DND-41 (cell line): ENCODE measurements at regions not wholly inside any gene's neighbourhood (a gene's known extent, or its start where the extent isn't known, plus 50 kb on each side); places are given as distances from the start of the nearest gene placed in this dataset.

Source experiments
- ATAC-seq: fragments of 200-7000 bp; cut with Tn5 transposase; 3 replicates; pipeline ENCODE4 v1.9.1; 2021; ENCODE audit warnings: low read depth; ENCODE audit not compliant: insufficient read depth
- DNase-seq: peaks from one replicate; pipeline ENCODE4 v3.0.0-alpha.2; 2020
- H2AFZ ChIP-seq: 2 replicates; pipeline ENCODE4 v1.6.0; 2012; ENCODE audit warnings: low read depth, low read length
- H3K27ac ChIP-seq: 2 replicates; pipeline ENCODE4 v1.5.1; 2012; ENCODE audit warnings: low read length, inconsistent platforms
- H3K27me3 ChIP-seq: fragments of 200-600 bp; sonication (generic); 2 replicates; pipeline ENCODE4 v1.6.0; 2012; ENCODE audit warnings: low read length, mild to moderate bottlenecking, inconsistent platforms; ENCODE audit not compliant: insufficient read depth, poor library complexity
- H3K36me3 ChIP-seq: 2 replicates; pipeline ENCODE4 v1.5.1; 2012; ENCODE audit warnings: low read length, inconsistent platforms; ENCODE audit not compliant: insufficient read depth
- H3K4me1 ChIP-seq: 2 replicates; pipeline ENCODE4 v1.5.1; 2012; ENCODE audit warnings: mild to moderate bottlenecking, low read length; ENCODE audit not compliant: insufficient read depth
- H3K4me2 ChIP-seq: 2 replicates; pipeline ENCODE4 v1.6.0; 2012; ENCODE audit warnings: mild to moderate bottlenecking, moderate library complexity, low read length, inconsistent platforms; ENCODE audit not compliant: insufficient read depth
- H3K4me3 ChIP-seq, 2 experiments: fragments of 200-600 bp in 1 of 2; shearing (Covaris generic) in 1 of 2; 2 replicates each; pipeline ENCODE4 v1.5.1; 2012 to 2016; ENCODE audit warnings: inconsistent platforms in 2 of 2, low read length in 2 of 2, mild to moderate bottlenecking in 2 of 2, low read depth in 1 of 2, moderate library complexity in 1 of 2
- H3K79me2 ChIP-seq: 2 replicates; pipeline ENCODE4 v1.6.0; 2012; ENCODE audit warnings: low read length, inconsistent platforms; ENCODE audit not compliant: insufficient read depth
- H3K9ac ChIP-seq: 2 replicates; pipeline ENCODE4 v1.6.0; 2012; ENCODE audit warnings: low read depth, mild to moderate bottlenecking, inconsistent platforms, low read length, moderate library complexity
- H3K9me3 ChIP-seq: 2 replicates; pipeline ENCODE4 v1.5.1; 2012; ENCODE audit warnings: low read length, moderate library complexity, mild to moderate bottlenecking, inconsistent platforms; ENCODE audit not compliant: insufficient read depth, severe bottlenecking
- H4K20me1 ChIP-seq: 2 replicates; pipeline ENCODE4 v1.6.0; 2012; ENCODE audit warnings: low read length; ENCODE audit not compliant: insufficient read depth
- CTCF ChIP-seq: IDR thresholded peaks from 2 replicates; pipeline ENCODE4 v1.5.1; 2012; ENCODE audit warnings: borderline replicate concordance, low read length, moderate library complexity, mild to moderate bottlenecking; ENCODE audit not compliant: poor library complexity, severe bottlenecking; ENCODE audit errors: extremely low read depth
- EZH2 ChIP-seq: IDR thresholded peaks from 3 replicates; pipeline ENCODE4 v1.6.1; 2012; ENCODE audit warnings: borderline replicate concordance, low read depth, mild to moderate bottlenecking, moderate library complexity, low read length, inconsistent platforms; ENCODE audit not compliant: severe bottlenecking

DNA sequence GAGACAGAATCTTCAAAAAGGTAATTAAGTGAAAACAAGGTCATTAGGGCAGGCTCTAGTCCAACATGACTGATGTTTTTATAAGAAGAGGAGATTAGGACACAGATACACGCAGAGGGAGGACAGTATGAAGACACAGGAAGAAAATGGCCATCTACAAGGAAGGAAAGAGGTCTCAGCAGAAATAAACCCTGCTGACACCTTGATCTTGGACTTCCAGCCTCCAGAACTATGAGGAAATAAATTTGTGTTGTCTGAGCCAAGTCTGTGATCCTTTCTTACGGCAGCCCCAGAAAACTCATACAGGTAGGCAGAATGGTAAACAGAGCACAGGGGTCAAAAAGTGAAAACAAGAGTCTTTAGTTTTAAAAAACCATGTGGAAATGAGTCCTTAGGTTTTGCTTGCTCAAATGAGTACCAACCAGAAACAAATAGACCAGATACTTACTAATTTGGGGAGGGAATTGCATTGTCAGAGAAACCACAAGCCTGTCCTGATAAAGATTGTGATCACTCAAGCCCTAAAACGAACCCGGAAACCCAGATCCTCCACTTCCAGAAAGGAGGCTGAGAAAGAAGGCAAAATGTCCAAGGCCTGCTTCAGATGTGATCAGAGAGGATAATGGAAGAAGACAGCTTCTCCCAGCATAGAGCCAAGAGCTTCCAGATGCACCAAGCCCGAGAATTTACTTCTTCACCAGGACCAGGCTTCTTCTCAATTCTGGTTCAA, 93.9 kb downstream of the DUSP6 start:
- no peak for ATAC-seq
- TF ChIP-seq EZH2: no peak
- no peak for TF ChIP-seq CTCF
- Histone ChIP-seq H3K79me2 (no peaks in the 10 kb centered on the region), H3K9me3 (peaks cover 6% of the 10 kb centered on the region), H3K27ac (peak overlapping the region; percentile 2; the same call in 1 of the 2 replicates), H4K20me1 (no peaks in the 10 kb centered on the region), H3K4me1 (peaks cover 36% of the 10 kb centered on the region), H3K4me3 (no peak overlapping the region), H3K27me3 (no peaks in the 10 kb centered on the region), H2AFZ (no peak overlapping the region), H3K4me2 (no peak overlapping the region), H3K9ac (no peak overlapping the region), H3K36me3 (no peaks in the 10 kb centered on the region)
- DNase-seq: no peak

DNA sequence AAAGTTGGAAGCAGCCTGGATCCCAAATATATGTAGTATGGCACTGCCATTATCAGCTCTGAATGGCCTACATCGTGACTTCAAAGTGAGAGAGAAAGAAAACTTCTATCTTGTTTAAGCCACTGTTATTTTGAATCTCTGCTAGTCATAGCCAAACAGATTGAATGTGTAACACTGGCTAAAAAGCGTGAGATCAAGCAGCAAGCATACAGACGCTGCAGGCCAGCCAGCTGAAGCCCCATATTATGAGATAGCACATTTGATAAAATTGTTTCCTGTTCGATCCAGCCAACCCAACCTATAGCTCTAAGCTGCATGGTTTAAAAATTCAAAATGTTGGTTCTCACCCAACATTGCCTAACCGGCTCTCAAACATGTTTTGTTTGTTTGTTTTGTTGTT, 95.0 kb downstream of the DUSP6 start:
- Histone ChIP-seq H3K79me2 (no peaks in the 10 kb centered on the region), H3K27me3 (no peaks in the 10 kb centered on the region), H3K36me3 (no peaks in the 10 kb centered on the region), H2AFZ (no peak overlapping the region), H3K27ac (peak overlapping the region; percentile 41), H3K9ac (no peak overlapping the region), H4K20me1 (no peaks in the 10 kb centered on the region), H3K4me3 (no peak overlapping the region), H3K9me3 (peaks cover 6% of the 10 kb centered on the region), H3K4me2 (no peak overlapping the region), H3K4me1 (peaks cover 37% of the 10 kb centered on the region)
- ATAC-seq: no peak
- DNase-seq: no peak
- no peak for TF ChIP-seq EZH2
- no peak for TF ChIP-seq CTCF

GRCh38 chr12:89256060-89256459, 96.2 kb downstream of the DUSP6 start:
- no peaks in the 10 kb centered on the region for H4K20me1 ChIP-seq
- H3K4me1 ChIP-seq: peaks cover 39% of the 10 kb centered on the region
- no peaks in the 10 kb centered on the region for H3K79me2 ChIP-seq
- H2AFZ ChIP-seq: no peak overlapping the region
- peaks cover 6% of the 10 kb centered on the region for H3K9me3 ChIP-seq
- DNase-seq (no peak), ATAC-seq (no peak)
- no peak overlapping the region for H3K9ac ChIP-seq
- TF ChIP-seq CTCF (no peak), EZH2 (no peak)
- H3K27ac ChIP-seq: no peak overlapping the region
- H3K4me3 ChIP-seq: no peak overlapping the region
- no peak overlapping the region for H3K4me2 ChIP-seq
- no peaks in the 10 kb centered on the region for H3K36me3 ChIP-seq
- H3K27me3 ChIP-seq: no peaks in the 10 kb centered on the region
